ENCODE measurements at regions not wholly inside any gene's neighbourhood (a gene's known extent, or its start where the extent isn't known, plus 50 kb on each side); places are given as distances from the start of the nearest gene placed in this dataset.

- intact Hi-C loops (cut with micrococcal nuclease): no loop called here
- no peaks in the 10 kb centered on the region for H3K9me3 Mint-ChIP-seq
- H3K4me1 Mint-ChIP-seq (ENCODE audit: low read depth): no peaks in the 10 kb centered on the region
- no peak overlapping the region for H3K4me3 Mint-ChIP-seq
- H3K36me3 Mint-ChIP-seq (ENCODE audit: low read depth): no peaks in the 10 kb centered on the region
- no peak overlapping the region for H3K27ac Mint-ChIP-seq
- peaks cover 2% of the 10 kb centered on the region for H3K27me3 Mint-ChIP-seq
Observed at GRCh38 chr15:47442371-47442770, 274.9 kb upstream of the SEMA6D start.

- no peak overlapping the region for H3K27ac Mint-ChIP-seq
- peaks cover 2% of the 10 kb centered on the region for H3K27me3 Mint-ChIP-seq
- no peaks in the 10 kb centered on the region for H3K9me3 Mint-ChIP-seq
- H3K36me3 Mint-ChIP-seq (ENCODE audit: low read depth): no peaks in the 10 kb centered on the region
- intact Hi-C loops (cut with micrococcal nuclease): no loop called here
- no peaks in the 10 kb centered on the region for H3K4me1 Mint-ChIP-seq (ENCODE audit: low read depth)
- H3K4me3 Mint-ChIP-seq: no peak overlapping the region
Observed at GRCh38 chr15:47443839-47444238, 273.5 kb upstream of the SEMA6D start.

GRCh38 chr15:47445723-47446392, 271.4 kb upstream of the SEMA6D start:
- H3K27me3 Mint-ChIP-seq: peaks cover 2% of the 10 kb centered on the region
- intact Hi-C loops (cut with micrococcal nuclease): no loop called here
- H3K27ac Mint-ChIP-seq: no peak overlapping the region
- H3K9me3 Mint-ChIP-seq: no peaks in the 10 kb centered on the region
- H3K4me3 Mint-ChIP-seq: no peak overlapping the region
- H3K4me1 Mint-ChIP-seq (ENCODE audit: low read depth): no peaks in the 10 kb centered on the region
- H3K36me3 Mint-ChIP-seq (ENCODE audit: low read depth): no peaks in the 10 kb centered on the region

- Mint-ChIP-seq H3K4me3 (no peak overlapping the region), H3K27ac (no peak overlapping the region), H3K27me3 (peaks cover 4% of the 10 kb centered on the region), H3K36me3 (ENCODE audit: low read depth) (no peaks in the 10 kb centered on the region), H3K4me1 (ENCODE audit: low read depth) (peaks cover 8% of the 10 kb centered on the region), H3K9me3 (peaks cover 9% of the 10 kb centered on the region)
- intact Hi-C loops (cut with micrococcal nuclease): no loop called here
Observed at GRCh38 chr15:47460795-47461573, 256.3 kb upstream of the SEMA6D start.

GRCh38 chr15:47461652-47462141, 255.6 kb upstream of the SEMA6D start:
- H3K27ac Mint-ChIP-seq: no peak overlapping the region
- H3K36me3 Mint-ChIP-seq (ENCODE audit: low read depth): no peaks in the 10 kb centered on the region
- no peak overlapping the region for H3K4me3 Mint-ChIP-seq
- intact Hi-C loops (cut with micrococcal nuclease): no loop called here
- peaks cover 8% of the 10 kb centered on the region for H3K4me1 Mint-ChIP-seq (ENCODE audit: low read depth)
- peaks cover 9% of the 10 kb centered on the region for H3K9me3 Mint-ChIP-seq
- peaks cover 4% of the 10 kb centered on the region for H3K27me3 Mint-ChIP-seq

- Mint-ChIP-seq H3K4me1 (ENCODE audit: low read depth) (no peaks in the 10 kb centered on the region), H3K27ac (no peak overlapping the region), H3K36me3 (ENCODE audit: low read depth) (no peaks in the 10 kb centered on the region), H3K27me3 (peaks cover 3% of the 10 kb centered on the region), H3K4me3 (no peak overlapping the region), H3K9me3 (no peaks in the 10 kb centered on the region)
- intact Hi-C loops (cut with micrococcal nuclease): no loop called here
Observed at GRCh38 chr15:47466357-47466756, 250.9 kb upstream of the SEMA6D start.

- Mint-ChIP-seq H3K36me3 (ENCODE audit: low read depth) (no peaks in the 10 kb centered on the region), H3K27ac (no peak overlapping the region), H3K4me3 (no peak overlapping the region), H3K9me3 (no peaks in the 10 kb centered on the region), H3K27me3 (peaks cover 5% of the 10 kb centered on the region), H3K4me1 (ENCODE audit: low read depth) (no peaks in the 10 kb centered on the region)
- intact Hi-C loops (cut with micrococcal nuclease): loop anchor here (1.0 to 5.0 kb wide), 2 partner anchors 517 to 816 kb away; no protein-coding TSS in a partner anchor
Observed at GRCh38 chr15:47470983-47471382, 246.3 kb upstream of the SEMA6D start.

GRCh38 chr15:47473106-47473725, 244.1 kb upstream of the SEMA6D start:
- Mint-ChIP-seq H3K9me3 (no peaks in the 10 kb centered on the region), H3K36me3 (ENCODE audit: low read depth) (no peaks in the 10 kb centered on the region), H3K4me3 (no peak overlapping the region), H3K27ac (no peak overlapping the region), H3K4me1 (ENCODE audit: low read depth) (no peaks in the 10 kb centered on the region), H3K27me3 (peaks cover 6% of the 10 kb centered on the region)
- intact Hi-C loops (cut with micrococcal nuclease): loop anchor here (5.0 kb wide), 1 partner anchor 814 kb away; no protein-coding TSS in a partner anchor

- H3K27ac Mint-ChIP-seq: no peak overlapping the region
- intact Hi-C loops (cut with micrococcal nuclease): loop anchor here (5.0 kb wide), 1 partner anchor 813 kb away; no protein-coding TSS in a partner anchor
- H3K4me1 Mint-ChIP-seq (ENCODE audit: low read depth): no peaks in the 10 kb centered on the region
- no peak overlapping the region for H3K4me3 Mint-ChIP-seq
- H3K9me3 Mint-ChIP-seq: no peaks in the 10 kb centered on the region
- no peaks in the 10 kb centered on the region for H3K36me3 Mint-ChIP-seq (ENCODE audit: low read depth)
- peaks cover 6% of the 10 kb centered on the region for H3K27me3 Mint-ChIP-seq
Observed at GRCh38 chr15:47473832-47474231, 243.5 kb upstream of the SEMA6D start.

GRCh38 chr15:47475336-47475735, 242.0 kb upstream of the SEMA6D start:
- intact Hi-C loops (cut with micrococcal nuclease): no loop called here
- no peaks in the 10 kb centered on the region for H3K36me3 Mint-ChIP-seq (ENCODE audit: low read depth)
- H3K4me3 Mint-ChIP-seq: no peak overlapping the region
- no peak overlapping the region for H3K27ac Mint-ChIP-seq
- H3K9me3 Mint-ChIP-seq: no peaks in the 10 kb centered on the region
- H3K27me3 Mint-ChIP-seq: peaks cover 3% of the 10 kb centered on the region
- H3K4me1 Mint-ChIP-seq (ENCODE audit: low read depth): no peaks in the 10 kb centered on the region

GRCh38 chr15:47477341-47477740, 240.0 kb upstream of the SEMA6D start:
- H3K9me3 Mint-ChIP-seq: no peaks in the 10 kb centered on the region

GRCh38 chr15:47484059-47484458, 233.2 kb upstream of the SEMA6D start:
- Mint-ChIP-seq H3K9me3 (peaks cover 8% of the 10 kb centered on the region), H3K4me3 (no peak overlapping the region), H3K4me1 (ENCODE audit: low read depth) (no peaks in the 10 kb centered on the region), H3K27ac (no peak overlapping the region), H3K27me3 (peaks cover 1% of the 10 kb centered on the region), H3K36me3 (ENCODE audit: low read depth) (no peaks in the 10 kb centered on the region)
- intact Hi-C loops (cut with micrococcal nuclease): no loop called here

More at GRCh38 chr15:47477341-47477740, 240.0 kb upstream of the SEMA6D start:
- no peak overlapping the region for H3K4me3 Mint-ChIP-seq
- intact Hi-C loops (cut with micrococcal nuclease): no loop called here
- no peaks in the 10 kb centered on the region for H3K36me3 Mint-ChIP-seq (ENCODE audit: low read depth)
- no peak overlapping the region for H3K27ac Mint-ChIP-seq
- peaks cover 5% of the 10 kb centered on the region for H3K27me3 Mint-ChIP-seq
- H3K4me1 Mint-ChIP-seq (ENCODE audit: low read depth): no peaks in the 10 kb centered on the region

GRCh38 chr15:47484997-47485396, 232.3 kb upstream of the SEMA6D start:
- Mint-ChIP-seq H3K27me3 (peaks cover 1% of the 10 kb centered on the region), H3K4me1 (ENCODE audit: low read depth) (no peaks in the 10 kb centered on the region), H3K36me3 (ENCODE audit: low read depth) (no peaks in the 10 kb centered on the region), H3K4me3 (no peak overlapping the region), H3K9me3 (peaks cover 8% of the 10 kb centered on the region), H3K27ac (no peak overlapping the region)
- intact Hi-C loops (cut with micrococcal nuclease): no loop called here

- intact Hi-C loops (cut with micrococcal nuclease): no loop called here
- Mint-ChIP-seq H3K36me3 (ENCODE audit: low read depth) (no peaks in the 10 kb centered on the region), H3K9me3 (peaks cover 8% of the 10 kb centered on the region), H3K27ac (no peak overlapping the region), H3K27me3 (peaks cover 1% of the 10 kb centered on the region), H3K4me1 (ENCODE audit: low read depth) (no peaks in the 10 kb centered on the region), H3K4me3 (no peak overlapping the region)
Observed at GRCh38 chr15:47485419-47485818, 231.9 kb upstream of the SEMA6D start.
